HG02642 (cell line): ENCODE measurements at regions not wholly inside any gene's neighbourhood (a gene's known extent, or its start where the extent isn't known, plus 50 kb on each side); places are given as distances from the start of the nearest gene placed in this dataset.

Experiments
- ATAC-seq: cut with Tn5 transposase; IDR thresholded peaks from one replicate; pipeline ENCODE4 v1.9.1; 2021; ENCODE audit warnings: mild to moderate bottlenecking; ENCODE audit not compliant: unreplicated experiment, poor library complexity

- ATAC-seq, result no peak
These were observed 61.3 kb upstream of the NFKB1 start for GRCh38 chr4:102439812-102440211.

GRCh38 chr4:102440498-102440897 lies 60.7 kb upstream of the NFKB1 start:
- no peak for ATAC-seq

- ATAC-seq, result no peak
These were observed 58.9 kb upstream of the NFKB1 start for GRCh38 chr4:102441978-102442911.

GRCh38 chr4:102444752-102445151 lies 56.4 kb upstream of the NFKB1 start:
- no peak for ATAC-seq

GRCh38 chr4:102445213-102445612 lies 55.9 kb upstream of the NFKB1 start:
- no peak for ATAC-seq

- no peak for ATAC-seq
These were observed 53.7 kb upstream of the NFKB1 start for GRCh38 chr4:102447413-102447812.

GRCh38 chr4:102449751-102450352 lies 51.3 kb upstream of the NFKB1 start:
- ATAC-seq, result peak; percentile 67

- ATAC-seq, result no peak
These were observed 49.9 kb upstream of the NFKB1 start for GRCh38 chr4:102451266-102451665.
